ENCODE measurements at regions not wholly inside any gene's neighbourhood (a gene's known extent, or its start where the extent isn't known, plus 50 kb on each side); places are given as distances from the start of the nearest gene placed in this dataset.
A peak's percentile ranks its signal among the peaks of the same experiment; 100 is the strongest.

DNA sequence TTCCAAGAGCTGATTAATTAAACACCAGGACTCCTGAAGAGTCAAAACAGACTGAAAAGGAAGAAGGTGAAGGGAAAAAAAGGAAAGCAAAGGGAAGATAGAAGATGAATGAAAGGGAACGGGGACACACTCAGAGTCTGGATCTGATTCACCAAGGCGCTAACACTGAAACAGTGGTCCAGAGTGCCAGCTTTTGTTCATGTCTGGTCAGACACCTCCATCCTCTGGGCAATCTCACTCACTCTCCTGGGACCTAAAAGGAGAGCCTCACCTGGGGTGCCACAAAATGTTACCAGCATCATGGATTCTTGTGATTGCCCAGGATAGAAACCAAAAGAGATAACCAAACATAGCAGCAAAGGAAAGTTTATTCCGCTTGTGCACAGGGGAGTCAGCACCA is 120.3 kb upstream of the AFF2 start:
- H3K27ac ChIP-seq, result peak overlapping the region; percentile 84
- no peak overlapping the region for H3K4me3 ChIP-seq (ENCODE audit: low read depth in 1 of 2, low read length in 1 of 2)
- TF ChIP-seq, protein P1, sequence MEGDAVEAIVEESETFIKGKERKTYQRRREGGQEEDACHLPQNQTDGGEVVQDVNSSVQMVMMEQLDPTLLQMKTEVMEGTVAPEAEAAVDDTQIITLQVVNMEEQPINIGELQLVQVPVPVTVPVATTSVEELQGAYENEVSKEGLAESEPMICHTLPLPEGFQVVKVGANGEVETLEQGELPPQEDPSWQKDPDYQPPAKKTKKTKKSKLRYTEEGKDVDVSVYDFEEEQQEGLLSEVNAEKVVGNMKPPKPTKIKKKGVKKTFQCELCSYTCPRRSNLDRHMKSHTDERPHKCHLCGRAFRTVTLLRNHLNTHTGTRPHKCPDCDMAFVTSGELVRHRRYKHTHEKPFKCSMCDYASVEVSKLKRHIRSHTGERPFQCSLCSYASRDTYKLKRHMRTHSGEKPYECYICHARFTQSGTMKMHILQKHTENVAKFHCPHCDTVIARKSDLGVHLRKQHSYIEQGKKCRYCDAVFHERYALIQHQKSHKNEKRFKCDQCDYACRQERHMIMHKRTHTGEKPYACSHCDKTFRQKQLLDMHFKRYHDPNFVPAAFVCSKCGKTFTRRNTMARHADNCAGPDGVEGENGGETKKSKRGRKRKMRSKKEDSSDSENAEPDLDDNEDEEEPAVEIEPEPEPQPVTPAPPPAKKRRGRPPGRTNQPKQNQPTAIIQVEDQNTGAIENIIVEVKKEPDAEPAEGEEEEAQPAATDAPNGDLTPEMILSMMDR (IDR thresholded peaks at IDR 0.05), result no peak
- H3K4me1 ChIP-seq (ENCODE audit: control insufficient read depth in 1 of 2, insufficient read depth in 1 of 2, low read depth in 1 of 2, low read length in 1 of 2), result peaks cover 19 to 20% of the 10 kb centered on the region in 2 experiments
- H3K9me3 ChIP-seq, result no peaks in the 10 kb centered on the region
- no peaks in the 10 kb centered on the region for H3K27me3 ChIP-seq
- no peaks in the 10 kb centered on the region for H3K36me3 ChIP-seq

DNA sequence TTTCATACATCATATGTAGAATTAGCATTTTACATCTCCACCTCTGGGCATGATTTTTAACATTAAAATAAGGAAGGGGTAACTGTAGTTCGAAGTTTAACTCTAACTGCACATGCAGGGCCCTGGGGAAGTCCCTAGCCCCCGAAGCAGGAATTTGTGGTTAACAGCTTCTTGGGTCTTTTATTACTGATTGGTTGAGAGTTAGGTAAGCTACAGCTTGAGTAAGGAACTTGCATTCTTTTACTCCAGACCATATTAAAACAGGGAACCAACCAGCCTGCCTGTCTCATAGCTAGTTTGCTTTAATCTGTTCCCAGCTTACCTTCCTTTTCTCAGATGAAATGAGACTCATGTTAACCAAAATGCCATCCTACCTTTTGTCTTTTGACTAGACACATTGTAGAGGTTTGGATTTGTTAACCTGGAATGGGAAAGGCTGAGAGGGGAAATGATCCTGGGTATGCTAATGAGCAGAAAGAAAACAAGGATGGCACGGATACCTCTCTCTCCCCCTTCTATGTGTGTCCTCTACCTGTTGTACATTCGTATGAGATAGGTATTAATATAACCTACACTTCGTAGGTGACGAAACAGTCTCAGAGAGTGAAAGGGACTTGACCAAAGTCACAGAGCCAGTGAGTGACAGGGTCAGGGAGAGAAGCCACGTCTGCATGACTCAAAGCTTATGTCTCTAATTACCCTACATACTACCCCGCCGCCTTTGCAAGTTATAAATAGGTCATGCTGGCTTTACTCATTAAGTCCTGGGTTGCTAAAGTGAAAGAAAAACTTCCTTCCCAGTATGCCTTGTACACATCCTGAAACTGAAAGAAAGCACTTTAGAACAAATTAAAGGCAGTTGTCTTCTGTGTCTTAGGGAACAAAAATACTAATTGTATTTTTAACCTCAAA is 119.5 kb upstream of the AFF2 start:
- H3K9me3 ChIP-seq, result no peaks in the 10 kb centered on the region
- TF ChIP-seq, protein P1 (IDR thresholded peaks at IDR 0.05), result no peak
- peak overlapping the region; percentile 84 for H3K27ac ChIP-seq
- no peaks in the 10 kb centered on the region for H3K36me3 ChIP-seq
- peaks cover 19 to 20% of the 10 kb centered on the region in 2 experiments for H3K4me1 ChIP-seq (ENCODE audit: control insufficient read depth in 1 of 2, insufficient read depth in 1 of 2, low read depth in 1 of 2, low read length in 1 of 2)
- H3K27me3 ChIP-seq, result no peaks in the 10 kb centered on the region
- peak overlapping the region; percentile 47 for H3K4me3 ChIP-seq (ENCODE audit: low read depth in 1 of 2, low read length in 1 of 2)

DNA sequence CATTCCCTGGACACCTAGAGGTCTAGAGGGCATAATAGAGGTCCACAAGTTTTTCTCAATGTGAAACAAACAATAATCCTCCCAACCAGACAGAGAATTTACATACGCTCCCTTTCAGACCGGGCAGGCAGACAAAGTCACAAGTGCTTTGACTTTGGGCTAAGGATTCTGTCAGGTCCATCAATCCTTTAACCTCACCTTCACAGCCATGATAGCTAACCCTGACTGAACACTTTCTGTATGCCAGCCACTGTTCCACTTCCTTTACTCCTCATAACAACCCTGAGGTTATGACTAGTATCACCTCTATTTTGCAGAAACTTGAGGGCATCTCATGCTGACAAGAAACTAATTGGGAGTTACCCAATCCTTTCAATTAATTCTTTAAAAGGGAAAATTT is 118.8 kb upstream of the AFF2 start:
- TF ChIP-seq, protein P1 (IDR thresholded peaks at IDR 0.05), result no peak
- Histone ChIP-seq H3K27ac (peak overlapping the region; percentile 84), H3K4me3 (ENCODE audit: low read depth in 1 of 2, low read length in 1 of 2) (peak overlapping the region; percentile 47)

DNA sequence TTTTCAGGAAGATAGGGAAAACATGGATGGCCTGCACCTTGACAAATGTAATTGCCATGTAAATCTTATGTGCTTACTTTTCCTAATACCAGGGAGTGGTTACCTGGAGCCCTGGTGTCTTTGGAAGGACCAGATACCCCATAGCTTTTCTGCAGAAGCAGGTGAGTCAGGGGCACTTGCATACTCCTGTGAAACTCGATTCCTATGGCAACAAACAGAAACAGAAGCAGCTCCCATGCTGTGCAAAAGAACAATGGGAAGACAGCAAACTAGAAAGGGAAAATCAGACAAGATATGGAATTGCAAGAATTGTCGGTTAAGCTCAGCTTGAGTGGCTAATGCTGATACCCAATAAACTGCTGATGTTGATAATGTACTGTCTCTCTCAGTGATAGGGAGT is 117.4 kb upstream of the AFF2 start:
- Histone ChIP-seq H3K27ac (no peak overlapping the region), H3K4me1 (ENCODE audit: control insufficient read depth in 1 of 2, insufficient read depth in 1 of 2, low read depth in 1 of 2, low read length in 1 of 2) (peaks cover 19 to 20% of the 10 kb centered on the region in 2 experiments), H3K27me3 (no peaks in the 10 kb centered on the region), H3K4me3 (ENCODE audit: low read depth in 1 of 2, low read length in 1 of 2) (no peak overlapping the region), H3K9me3 (no peaks in the 10 kb centered on the region), H3K36me3 (no peaks in the 10 kb centered on the region)
- TF ChIP-seq, protein P1 (IDR thresholded peaks at IDR 0.05), result no peak

More for the DNA sequence above, 118.8 kb upstream of the AFF2 start:
- peaks cover 19 to 20% of the 10 kb centered on the region in 2 experiments for H3K4me1 ChIP-seq (ENCODE audit: control insufficient read depth in 1 of 2, insufficient read depth in 1 of 2, low read depth in 1 of 2, low read length in 1 of 2)
- no peaks in the 10 kb centered on the region for H3K9me3 ChIP-seq
- H3K36me3 ChIP-seq, result no peaks in the 10 kb centered on the region
- H3K27me3 ChIP-seq, result no peaks in the 10 kb centered on the region

DNA sequence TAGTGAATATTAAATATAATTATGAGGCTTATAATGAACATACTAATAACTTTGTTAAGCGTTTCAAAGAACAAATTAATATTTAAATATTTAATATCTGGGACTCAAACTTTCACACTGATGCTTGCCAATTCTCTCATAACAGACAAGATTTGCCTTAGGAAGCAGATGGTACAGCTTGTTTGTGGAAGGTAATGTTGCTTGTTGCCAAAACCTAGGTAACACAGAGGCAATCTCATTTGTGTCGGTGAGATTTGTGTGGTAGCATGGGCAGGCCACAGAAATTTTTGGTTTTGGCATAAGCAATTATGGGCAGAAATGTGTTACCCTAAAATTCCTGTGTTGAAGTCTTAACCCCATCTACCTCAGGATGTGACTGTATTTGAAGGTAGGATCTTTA is 114.9 kb upstream of the AFF2 start:
- Histone ChIP-seq H3K27ac (no peak overlapping the region), H3K4me3 (ENCODE audit: low read depth in 1 of 2, low read length in 1 of 2) (no peak overlapping the region), H3K4me1 (ENCODE audit: control insufficient read depth in 1 of 2, insufficient read depth in 1 of 2, low read depth in 1 of 2, low read length in 1 of 2) (peaks cover 14 to 16% of the 10 kb centered on the region in 2 experiments), H3K36me3 (no peaks in the 10 kb centered on the region), H3K9me3 (no peaks in the 10 kb centered on the region), H3K27me3 (no peaks in the 10 kb centered on the region)
- TF ChIP-seq, protein P1 (IDR thresholded peaks at IDR 0.05), result no peak
